ENCODE measurements at regions not wholly inside any gene's neighbourhood (a gene's known extent, or its start where the extent isn't known, plus 50 kb on each side); places are given as distances from the start of the nearest gene placed in this dataset.
A peak's percentile ranks its signal among the peaks of the same experiment; 100 is the strongest.

DNA sequence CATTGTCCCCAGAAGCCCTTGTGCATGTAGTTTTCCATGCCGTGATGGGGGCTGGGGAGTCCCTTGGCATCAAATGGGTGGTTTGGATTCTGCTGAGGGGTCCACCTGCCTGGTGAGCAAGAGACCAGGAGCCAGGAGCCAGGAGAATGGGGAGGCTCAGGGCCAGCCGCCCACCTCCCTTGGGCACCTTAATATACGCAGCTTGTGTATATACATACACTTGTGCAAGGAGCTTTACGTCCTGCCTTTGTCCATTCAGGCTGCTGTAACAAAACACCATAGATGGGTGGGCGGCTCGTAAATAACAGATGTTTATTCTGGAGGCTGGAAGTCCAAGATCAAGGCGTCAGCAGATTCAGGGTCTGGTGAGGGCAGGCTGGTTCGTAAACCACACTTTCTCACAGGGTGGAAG is 62.5 kb downstream of the SMIM38 start:
- Histone ChIP-seq H2BK120ac (ENCODE audit: insufficient read depth, low read length, poor library complexity) (no peak overlapping the region), H3K4me3 (ENCODE audit: low read depth, low read length) (no peak overlapping the region), H3K27ac (ENCODE audit: low read depth, low read length) (no peak overlapping the region), H3K23ac (ENCODE audit: low read length) (no peak overlapping the region), H3K9ac (ENCODE audit: low read length) (no peak overlapping the region), H2BK12ac (ENCODE audit: low read length) (no peak overlapping the region), H2BK5ac (ENCODE audit: low read depth, low read length, poor library complexity) (no peak overlapping the region), H2AFZ (ENCODE audit: insufficient read depth, low read length, poor library complexity) (no peak overlapping the region), H2AK5ac (ENCODE audit: low read length) (no peak overlapping the region), H4K91ac (ENCODE audit: low read depth, low read length) (no peak overlapping the region), H3K27me3 (ENCODE audit: insufficient read depth, low read length) (no peaks in the 10 kb centered on the region), H3K4ac (ENCODE audit: low read depth, low read length) (no peak overlapping the region), H3K79me1 (ENCODE audit: low read length) (no peaks in the 10 kb centered on the region), H3K4me2 (ENCODE audit: low read length) (no peak overlapping the region), H3K14ac (ENCODE audit: low read length) (no peak overlapping the region), H3K36me3 (ENCODE audit: control insufficient read depth in 1 of 2, insufficient read depth in 2 of 2, low read length in 2 of 2) (no peaks in the 10 kb centered on the region), H4K8ac (ENCODE audit: low read depth, low read length) (no peak overlapping the region), H4K12ac (ENCODE audit: low read depth, low read length) (no peak overlapping the region), H3K9me3 (ENCODE audit: insufficient read depth, low read depth, low read length) (peaks cover 2% of the 10 kb centered on the region), H3K4me1 (ENCODE audit: control insufficient read depth in 1 of 2, insufficient read depth in 2 of 2, low read length in 2 of 2) (no peaks in the 10 kb centered on the region), H3K79me2 (ENCODE audit: control insufficient read depth, insufficient read depth, low read length, poor library complexity) (no peaks in the 10 kb centered on the region), H3K18ac (ENCODE audit: low read length) (no peak overlapping the region)
- WGBS (ENCODE audit: extremely low coverage, insufficient coverage, insufficient read length) = no CpG with 5 or more reads among the region's 8 CpGs
- DNase-seq = no peak

DNA sequence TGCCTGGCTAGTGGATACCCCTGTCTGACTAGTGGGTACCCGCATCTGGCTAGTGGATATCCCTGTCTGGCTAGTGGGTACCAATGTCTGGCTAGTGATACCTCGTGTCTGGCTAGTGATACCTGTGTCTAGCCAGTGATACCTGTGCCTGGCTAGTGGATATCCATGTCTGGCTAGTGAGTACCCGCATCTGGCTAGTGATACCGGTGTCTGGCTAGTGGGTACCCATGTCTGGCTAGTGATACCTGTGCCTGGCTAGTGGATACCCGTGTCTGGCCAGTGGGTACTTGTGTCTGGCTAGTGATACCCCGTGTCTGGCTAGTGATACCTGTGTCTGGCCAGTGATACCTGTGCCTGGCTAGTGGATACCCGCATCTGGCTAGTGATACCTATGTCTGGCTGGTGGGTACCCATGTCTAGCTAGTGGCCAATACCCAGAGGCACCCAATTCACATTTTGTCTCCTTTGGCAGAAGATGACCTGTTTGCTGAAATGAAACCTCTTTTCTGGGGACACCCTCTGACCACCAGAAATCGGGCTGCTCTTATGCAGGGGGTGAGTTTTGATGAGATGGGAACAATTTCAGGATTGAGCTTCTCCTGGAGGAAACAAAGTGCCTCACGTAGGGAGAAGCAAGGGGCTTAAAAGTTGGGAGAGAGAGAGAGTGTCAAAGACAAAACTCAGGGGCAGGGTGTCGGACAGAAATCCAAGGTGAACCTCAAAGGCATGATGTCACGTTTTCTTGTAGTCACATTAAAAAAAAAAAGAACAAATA is 63.4 kb downstream of the SMIM38 start:
- Histone ChIP-seq H3K4me2 (ENCODE audit: low read length) (no peak overlapping the region), H3K4ac (ENCODE audit: low read depth, low read length) (no peak overlapping the region), H2AK5ac (ENCODE audit: low read length) (no peak overlapping the region), H4K12ac (ENCODE audit: low read depth, low read length) (no peak overlapping the region), H3K79me1 (ENCODE audit: low read length) (no peaks in the 10 kb centered on the region), H3K27me3 (ENCODE audit: insufficient read depth, low read length) (no peaks in the 10 kb centered on the region), H3K4me1 (ENCODE audit: control insufficient read depth in 1 of 2, insufficient read depth in 2 of 2, low read length in 2 of 2) (no peaks in the 10 kb centered on the region), H3K79me2 (ENCODE audit: control insufficient read depth, insufficient read depth, low read length, poor library complexity) (no peaks in the 10 kb centered on the region), H2BK5ac (ENCODE audit: low read depth, low read length, poor library complexity) (no peak overlapping the region), H3K9me3 (ENCODE audit: insufficient read depth, low read depth, low read length) (peaks cover 2% of the 10 kb centered on the region), H3K23ac (ENCODE audit: low read length) (no peak overlapping the region), H3K27ac (ENCODE audit: low read depth, low read length) (no peak overlapping the region), H3K4me3 (ENCODE audit: low read depth, low read length) (no peak overlapping the region), H3K9ac (ENCODE audit: low read length) (no peak overlapping the region), H2AFZ (ENCODE audit: insufficient read depth, low read length, poor library complexity) (no peak overlapping the region), H4K8ac (ENCODE audit: low read depth, low read length) (no peak overlapping the region), H3K36me3 (ENCODE audit: control insufficient read depth in 1 of 2, insufficient read depth in 2 of 2, low read length in 2 of 2) (no peaks in the 10 kb centered on the region), H4K91ac (ENCODE audit: low read depth, low read length) (no peak overlapping the region), H2BK120ac (ENCODE audit: insufficient read depth, low read length, poor library complexity) (no peak overlapping the region), H2BK12ac (ENCODE audit: low read length) (no peak overlapping the region), H3K18ac (ENCODE audit: low read length) (no peak overlapping the region), H3K14ac (ENCODE audit: low read length) (no peak overlapping the region)
- no CpG with 5 or more reads among the region's 11 CpGs for WGBS (ENCODE audit: extremely low coverage, insufficient coverage, insufficient read length)
- DNase-seq = peak in 1 of 2 donors; percentile 9

DNA sequence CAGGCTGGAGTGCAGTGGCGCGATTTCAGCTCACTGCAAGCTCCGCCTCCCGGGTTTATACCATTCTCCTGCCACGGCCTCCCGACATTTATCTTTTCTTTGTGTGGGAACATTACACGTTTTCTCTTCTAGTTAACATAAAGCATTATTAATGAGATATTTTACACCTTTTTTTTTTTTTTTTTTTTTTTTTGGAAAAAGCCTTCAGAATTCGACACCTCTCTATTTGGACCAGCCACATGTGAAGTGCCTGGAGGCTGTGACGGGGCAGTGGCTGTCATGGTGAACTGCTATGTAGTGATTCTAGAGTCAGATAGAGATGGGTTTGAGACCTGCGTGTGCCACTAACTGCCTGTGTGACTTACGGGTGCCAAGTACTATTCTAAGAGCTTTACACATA is 64.3 kb downstream of the SMIM38 start:
- Histone ChIP-seq H2BK12ac (ENCODE audit: low read length) (no peak overlapping the region), H3K14ac (ENCODE audit: low read length) (no peak overlapping the region), H3K9me3 (ENCODE audit: insufficient read depth, low read depth, low read length) (peaks cover 2% of the 10 kb centered on the region), H3K4me2 (ENCODE audit: low read length) (no peak overlapping the region), H4K12ac (ENCODE audit: low read depth, low read length) (no peak overlapping the region), H3K4ac (ENCODE audit: low read depth, low read length) (no peak overlapping the region), H3K9ac (ENCODE audit: low read length) (no peak overlapping the region), H3K27me3 (ENCODE audit: insufficient read depth, low read length) (no peaks in the 10 kb centered on the region), H3K18ac (ENCODE audit: low read length) (no peak overlapping the region), H3K79me2 (ENCODE audit: control insufficient read depth, insufficient read depth, low read length, poor library complexity) (no peaks in the 10 kb centered on the region), H2AK5ac (ENCODE audit: low read length) (no peak overlapping the region), H3K4me3 (ENCODE audit: low read depth, low read length) (no peak overlapping the region), H3K79me1 (ENCODE audit: low read length) (no peaks in the 10 kb centered on the region), H3K23ac (ENCODE audit: low read length) (no peak overlapping the region), H2BK5ac (ENCODE audit: low read depth, low read length, poor library complexity) (no peak overlapping the region), H3K27ac (ENCODE audit: low read depth, low read length) (no peak overlapping the region), H3K36me3 (ENCODE audit: control insufficient read depth in 1 of 2, insufficient read depth in 2 of 2, low read length in 2 of 2) (no peaks in the 10 kb centered on the region), H2AFZ (ENCODE audit: insufficient read depth, low read length, poor library complexity) (no peak overlapping the region), H4K8ac (ENCODE audit: low read depth, low read length) (no peak overlapping the region), H4K91ac (ENCODE audit: low read depth, low read length) (no peak overlapping the region), H2BK120ac (ENCODE audit: insufficient read depth, low read length, poor library complexity) (no peak overlapping the region), H3K4me1 (ENCODE audit: control insufficient read depth in 1 of 2, insufficient read depth in 2 of 2, low read length in 2 of 2) (no peaks in the 10 kb centered on the region)
- WGBS (ENCODE audit: extremely low coverage, insufficient coverage, insufficient read length) = no CpG with 5 or more reads among the region's 11 CpGs
- DNase-seq = no peak

DNA sequence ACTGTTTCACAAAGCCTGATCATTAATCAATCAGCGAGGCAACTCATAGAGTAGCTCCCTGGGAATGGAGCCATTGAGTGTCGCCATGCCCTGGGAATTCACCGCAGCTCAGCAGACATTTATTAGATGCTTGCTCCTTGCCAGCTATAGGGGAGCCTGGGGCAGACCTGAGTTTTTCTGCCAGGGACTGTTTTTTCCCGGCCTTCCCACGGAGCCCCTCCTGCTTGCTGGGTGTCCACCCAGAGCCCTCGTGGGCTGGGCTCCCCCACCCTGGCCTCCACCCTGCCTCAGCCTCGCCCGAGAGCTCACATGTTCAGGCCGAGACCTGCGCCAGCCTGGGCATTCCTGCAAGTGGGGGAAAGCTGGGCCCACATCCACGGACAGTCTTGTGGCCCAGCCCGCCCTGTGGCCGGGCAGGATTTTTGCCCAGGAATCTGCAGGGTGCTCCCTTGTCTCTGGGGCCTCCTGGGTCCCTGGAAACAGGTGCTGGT is 64.9 kb downstream of the SMIM38 start:
- H4K12ac ChIP-seq (ENCODE audit: low read depth, low read length) = no peak overlapping the region
- H2BK12ac ChIP-seq (ENCODE audit: low read length) = no peak overlapping the region
- no peak overlapping the region for H3K23ac ChIP-seq (ENCODE audit: low read length)
- no peak overlapping the region for H3K18ac ChIP-seq (ENCODE audit: low read length)
- WGBS (ENCODE audit: extremely low coverage, insufficient coverage, insufficient read length) = no CpG with 5 or more reads among the region's 13 CpGs
- H2BK120ac ChIP-seq (ENCODE audit: insufficient read depth, low read length, poor library complexity) = no peak overlapping the region
- H2AFZ ChIP-seq (ENCODE audit: insufficient read depth, low read length, poor library complexity) = no peak overlapping the region
- no peak overlapping the region for H3K14ac ChIP-seq (ENCODE audit: low read length)
- no peaks in the 10 kb centered on the region for H3K36me3 ChIP-seq (ENCODE audit: control insufficient read depth in 1 of 2, insufficient read depth in 2 of 2, low read length in 2 of 2)
- H3K27me3 ChIP-seq (ENCODE audit: insufficient read depth, low read length) = no peaks in the 10 kb centered on the region
- no peaks in the 10 kb centered on the region for H3K79me2 ChIP-seq (ENCODE audit: control insufficient read depth, insufficient read depth, low read length, poor library complexity)
- H3K4me3 ChIP-seq (ENCODE audit: low read depth, low read length) = no peak overlapping the region
- H3K27ac ChIP-seq (ENCODE audit: low read depth, low read length) = no peak overlapping the region
- H3K4ac ChIP-seq (ENCODE audit: low read depth, low read length) = no peak overlapping the region
- H4K91ac ChIP-seq (ENCODE audit: low read depth, low read length) = no peak overlapping the region
- no peak overlapping the region for H4K8ac ChIP-seq (ENCODE audit: low read depth, low read length)
- no peak overlapping the region for H3K4me2 ChIP-seq (ENCODE audit: low read length)
- no peak overlapping the region for H3K9ac ChIP-seq (ENCODE audit: low read length)
- no peak overlapping the region for H2BK5ac ChIP-seq (ENCODE audit: low read depth, low read length, poor library complexity)
- no peak overlapping the region for H2AK5ac ChIP-seq (ENCODE audit: low read length)
- H3K9me3 ChIP-seq (ENCODE audit: insufficient read depth, low read depth, low read length) = peaks cover 2% of the 10 kb centered on the region
- no peaks in the 10 kb centered on the region for H3K79me1 ChIP-seq (ENCODE audit: low read length)
- DNase-seq = no peak
- no peaks in the 10 kb centered on the region for H3K4me1 ChIP-seq (ENCODE audit: control insufficient read depth in 1 of 2, insufficient read depth in 2 of 2, low read length in 2 of 2)

Measured in trophoblast cell (in vitro differentiated cells and primary cell).